IMR-90 (cell line): ENCODE measurements at regions not wholly inside any gene's neighbourhood (a gene's known extent, or its start where the extent isn't known, plus 50 kb on each side); places are given as distances from the start of the nearest gene placed in this dataset.

ENCODE experiments used
- ATAC-seq: fragments of 200-7000 bp; cut with Tn5 transposase; 2 replicates; pipeline ENCODE4 v1.9.1; 2020; ENCODE audit warnings: low read depth, mild to moderate bottlenecking, moderate library complexity
- BruUV-seq: library from RNA; stranded (reverse); fragments of 400-500 nt; replicated peaks from 2 replicates; lab custom pipeline; 2021; lab: Mats Ljungman, UMichigan
- CTCF ChIA-PET: fragments of 300-600 bp; formaldehyde crosslinking; extraction: SDS; loops from one replicate; lab custom pipeline; 2021; ENCODE audit warnings: antibody characterized with exemption; lab: Yijun Ruan, JAX
- POLR2A ChIA-PET: fragments of 300-600 bp; sonication (Branson Sonifier 250); formaldehyde crosslinking; loops from one replicate; lab custom pipeline; 2022; ENCODE audit warnings: antibody characterized with exemption; ENCODE audit not compliant: unreplicated experiment; lab: Charles Lee
- DNase-seq: peaks from one replicate; pipeline ENCODE4 v3.0.0; 2013
- H2AFZ ChIP-seq: replicated peaks from 2 replicates; pipeline ENCODE3; 2013; ENCODE audit warnings: low read length, mild to moderate bottlenecking; ENCODE audit not compliant: poor library complexity
- H2AK5ac ChIP-seq: 2 replicates; pipeline ENCODE4 v1.6.1; 2013; ENCODE audit warnings: low read depth, low read length, inconsistent platforms
- H2AK9ac ChIP-seq: replicated peaks from 2 replicates; pipeline ENCODE3; 2013; ENCODE audit warnings: mild to moderate bottlenecking, low read depth, low read length, moderate library complexity; ENCODE audit not compliant: poor library complexity
- H2BK120ac ChIP-seq: 2 replicates; pipeline ENCODE4 v1.6.1; 2013; ENCODE audit warnings: low read depth, low read length, inconsistent platforms
- H2BK15ac ChIP-seq: 3 replicates; pipeline ENCODE4 v1.6.1; 2013; ENCODE audit warnings: low read depth, low read length, inconsistent platforms
- H2BK20ac ChIP-seq: 2 replicates; pipeline ENCODE4 v1.6.1; 2013; ENCODE audit warnings: low read depth, mild to moderate bottlenecking, inconsistent platforms, low read length, moderate library complexity
- H2BK5ac ChIP-seq: 2 replicates; pipeline ENCODE4 v1.6.1; 2013; ENCODE audit warnings: mild to moderate bottlenecking, low read depth, low read length, inconsistent platforms; ENCODE audit not compliant: poor library complexity, severe bottlenecking
- H3K14ac ChIP-seq: replicated peaks from 2 replicates; pipeline ENCODE4 v1.6.1; 2013; ENCODE audit warnings: low read depth, low read length, inconsistent platforms
- H3K18ac ChIP-seq: 2 replicates; pipeline ENCODE4 v1.6.1; 2013; ENCODE audit warnings: low read depth, low read length, control low read depth
- H3K23ac ChIP-seq: 2 replicates; pipeline ENCODE4 v1.6.1; 2013; ENCODE audit warnings: low read depth, low read length, inconsistent platforms
- H3K27ac ChIP-seq: 2 replicates; pipeline ENCODE4 v1.5.1; 2013; ENCODE audit warnings: mild to moderate bottlenecking, control low read depth, low read length; ENCODE audit not compliant: insufficient read depth
- H3K27me3 ChIP-seq: 2 replicates; pipeline ENCODE4 v1.6.1; 2013; ENCODE audit warnings: low read length; ENCODE audit not compliant: control insufficient read depth, insufficient read depth
- H3K36me3 ChIP-seq: 2 replicates; pipeline ENCODE4 v1.6.1; 2013; ENCODE audit warnings: low read length, mixed read lengths; ENCODE audit not compliant: control insufficient read depth, insufficient read depth
- H3K4ac ChIP-seq: 2 replicates; pipeline ENCODE4 v1.6.1; 2013; ENCODE audit warnings: low read depth, low read length, inconsistent platforms
- H3K4me1 ChIP-seq: 2 replicates; pipeline ENCODE4 v1.6.1; 2013; ENCODE audit warnings: low read length, mixed read lengths; ENCODE audit not compliant: control insufficient read depth, insufficient read depth
- H3K4me2 ChIP-seq: 2 replicates; pipeline ENCODE4 v1.6.1; 2013; ENCODE audit warnings: low read depth, mild to moderate bottlenecking, control low read depth, low read length, moderate library complexity
- H3K4me3 ChIP-seq: 2 replicates; pipeline ENCODE4 v1.5.1; 2013; ENCODE audit warnings: low read depth, mild to moderate bottlenecking, control low read depth, low read length, moderate library complexity; ENCODE audit not compliant: insufficient read depth
- H3K56ac ChIP-seq: 2 replicates; pipeline ENCODE4 v1.6.1; 2013; ENCODE audit warnings: low read length, inconsistent platforms; ENCODE audit not compliant: insufficient read depth; ENCODE audit errors: extremely low read depth
- H3K79me1 ChIP-seq, 2 experiments: 2 replicates each; pipeline ENCODE4 v1.6.1; 2013; ENCODE audit warnings: low read length in 2 of 2, inconsistent platforms in 1 of 2, low read depth in 1 of 2
- H3K9ac ChIP-seq: 2 replicates; pipeline ENCODE4 v1.6.1; 2013; ENCODE audit warnings: low read depth, low read length, control low read depth
- H3K9me1 ChIP-seq: 2 replicates; pipeline ENCODE4 v1.6.1; 2013; ENCODE audit warnings: low read length, inconsistent platforms; ENCODE audit not compliant: insufficient read depth
- H3K9me3 ChIP-seq: 2 replicates; pipeline ENCODE4 v1.6.1; 2013; ENCODE audit warnings: low read length; ENCODE audit not compliant: control insufficient read depth, insufficient read depth
- H4K20me1 ChIP-seq: 2 replicates; pipeline ENCODE4 v1.6.1; 2013; ENCODE audit warnings: low read length, inconsistent platforms; ENCODE audit not compliant: insufficient read depth
- H4K5ac ChIP-seq: 2 replicates; pipeline ENCODE4 v1.6.1; 2013; ENCODE audit warnings: mild to moderate bottlenecking, low read depth, low read length, control low read depth
- H4K8ac ChIP-seq, 2 experiments: 2 replicates each; pipeline ENCODE4 v1.6.1; 2013; ENCODE audit warnings: low read depth in 2 of 2, low read length in 2 of 2, control low read depth in 1 of 2, inconsistent platforms in 1 of 2
- H4K91ac ChIP-seq: 2 replicates; pipeline ENCODE4 v1.6.1; 2013; ENCODE audit warnings: low read depth, low read length, inconsistent platforms; ENCODE audit not compliant: insufficient read depth
- CEBPB ChIP-seq: IDR thresholded peaks from 2 replicates; pipeline ENCODE4 v1.6.1; 2012; ENCODE audit warnings: low read depth, low read length, improper control_type of control experiment
- CTCF ChIP-seq: conservative IDR thresholded peaks from 2 replicates; pipeline ENCODE4 v1.5.1; 2012; ENCODE audit warnings: mild to moderate bottlenecking, low read depth, low read length, improper control_type of control experiment
- MAZ ChIP-seq: IDR thresholded peaks from 2 replicates; pipeline ENCODE4 v1.6.1; 2012; ENCODE audit warnings: low read depth, mild to moderate bottlenecking, low read length, improper control_type of control experiment, moderate library complexity, borderline replicate concordance
- RFX5 ChIP-seq: IDR thresholded peaks from 2 replicates; pipeline ENCODE4 v1.8.0; 2012; ENCODE audit warnings: low read depth, mild to moderate bottlenecking, low read length, moderate library complexity
- WGBS, 2 experiments: methylation state at CpG; one replicate each; pipeline versions ENCODE4 v1.1.5 to v1.1.7; 2013; ENCODE audit warnings: missing lambda C conversion rate in 2 of 2; ENCODE audit not compliant: insufficient read length in 1 of 2; ENCODE audit errors: extremely low coverage in 2 of 2; 5-methylcytosine and 5-hydroxymethylcytosine counted together
- dilution Hi-C: fragments of 300-500 bp; cut with HindIII; formaldehyde crosslinking; loops from one replicate; pipeline ENCODE4 v1.14.3; 2018; ENCODE audit warnings: low sequenced_read_pairs; ENCODE audit not compliant: unreplicated experiment
- in situ Hi-C: fragments of 300-500 bp; cut with MboI; formaldehyde crosslinking; loops from 3 replicates; pipeline ENCODE4 v1.14.3; 2019; ENCODE audit warnings: low sequenced_read_pairs, inconsistent platforms, mixed read lengths
- intact Hi-C: fragments of 100-400 bp; cut with micrococcal nuclease; formaldehyde crosslinking; loops from 2 replicates; pipeline ENCODE4 v1.10.0; 2022

- Histone ChIP-seq H2AFZ (no peak overlapping the region), H3K4ac (no peak overlapping the region), H2BK120ac (no peak overlapping the region), H3K18ac (no peak overlapping the region), H3K9me3 (no peaks in the 10 kb centered on the region), H3K79me1 (no peaks in the 10 kb centered on the region), H4K20me1 (no peaks in the 10 kb centered on the region), H2BK20ac (no peak overlapping the region), H2BK15ac (no peak overlapping the region), H3K4me3 (no peak overlapping the region), H3K27me3 (no peaks in the 10 kb centered on the region), H3K14ac (no peak overlapping the region; the same call in 1 of the 2 replicates), H3K4me2 (no peak overlapping the region), H4K5ac (no peak overlapping the region), H2AK5ac (no peak overlapping the region), H3K56ac (no peak overlapping the region), H2BK5ac (no peak overlapping the region), H4K8ac (no peak overlapping the region), H3K9me1 (no peaks in the 10 kb centered on the region), H3K36me3 (no peaks in the 10 kb centered on the region), H3K4me1 (no peaks in the 10 kb centered on the region), H4K91ac (no peak overlapping the region), H3K27ac (no peak overlapping the region), H2AK9ac (no peak overlapping the region), H3K23ac (no peak overlapping the region), H3K9ac (no peak overlapping the region)
- WGBS, 2 experiments = no CpG with 5 or more reads among the region's 2 CpGs
- no TSS peak for BruUV-seq
- dilution Hi-C loops = no loop called here
- in situ Hi-C loops = no loop called here
- intact Hi-C loops = no loop called here
- DNase-seq = no peak
- ChIA-PET POLR2A (no interaction called here), CTCF (no interaction called here)
- TF ChIP-seq MAZ = no peak
- TF ChIP-seq RFX5 = no peak
- no peak for TF ChIP-seq CTCF
- TF ChIP-seq CEBPB = no peak
- ATAC-seq = no peak
Measured at GRCh38 chr1:221137666-221138065, 258.4 kb downstream of the HLX start.
